AG09319 (cell line): ENCODE measurements at regions not wholly inside any gene's neighbourhood (a gene's known extent, or its start where the extent isn't known, plus 50 kb on each side); places are given as distances from the start of the nearest gene placed in this dataset.
"Not testable (repeated sequence)": the region's sequence is repeated elsewhere in the genome, so short reads cannot be mapped to it uniquely, and the experiment has no call there.

Source experiments
- DNase-seq: peaks from one replicate; pipeline ENCODE4 v3.0.0-alpha.2; 2010; ENCODE audit warnings: low read depth; ENCODE audit errors: extremely low read depth
- CTCF ChIP-seq: IDR thresholded peaks from 2 replicates; pipeline ENCODE4 v1.5.1; 2011; ENCODE audit warnings: low read depth, mild to moderate bottlenecking, inconsistent platforms, low read length, moderate library complexity

DNA sequence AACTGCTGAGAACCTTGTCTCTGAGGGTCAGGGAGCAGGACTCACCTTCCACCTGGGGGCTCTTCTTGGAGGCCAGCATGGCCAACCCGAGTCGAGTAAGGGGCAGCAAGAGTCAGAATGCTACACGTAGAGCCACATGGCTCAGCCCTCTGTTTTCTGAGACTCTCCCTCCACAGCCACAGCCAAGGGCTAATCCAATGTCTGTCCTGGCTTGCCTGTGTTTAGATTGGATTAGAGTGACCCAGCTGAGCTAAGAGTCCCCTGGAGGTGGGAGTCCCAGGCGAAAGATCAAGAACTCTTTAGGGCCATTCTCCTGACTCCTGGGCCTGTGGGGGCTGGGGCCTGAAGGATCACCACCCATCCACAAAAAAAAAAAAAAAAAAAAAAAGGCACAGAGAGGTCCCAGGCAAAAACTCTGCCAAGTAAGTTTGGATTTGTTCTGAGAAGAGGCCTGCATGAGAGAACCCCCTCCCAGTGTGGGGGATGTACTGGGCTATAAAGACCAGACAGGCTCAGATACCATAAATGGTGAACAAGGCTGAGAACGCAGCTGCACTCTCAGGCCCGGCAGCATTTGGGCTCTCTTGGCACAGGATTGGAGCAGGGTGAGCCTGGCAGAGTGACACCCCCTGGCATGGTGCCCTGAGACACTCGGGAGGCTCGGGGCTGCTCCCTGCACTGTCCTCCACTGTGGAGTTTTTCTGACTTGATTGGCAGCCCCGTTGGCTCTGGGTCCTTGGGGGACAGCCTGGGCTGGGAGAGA, 88.0 kb upstream of the OSBPL11 start:
- no peak for TF ChIP-seq CTCF
- DNase-seq: no peak

- TF ChIP-seq CTCF: peak; percentile 24
- no peak for DNase-seq
Observed at GRCh38 chr3:125684199-125684598, 88.9 kb upstream of the OSBPL11 start.

- not testable (repeated sequence) for DNase-seq
Observed at GRCh38 chr3:125685741-125686140, 90.4 kb upstream of the OSBPL11 start.

DNA sequence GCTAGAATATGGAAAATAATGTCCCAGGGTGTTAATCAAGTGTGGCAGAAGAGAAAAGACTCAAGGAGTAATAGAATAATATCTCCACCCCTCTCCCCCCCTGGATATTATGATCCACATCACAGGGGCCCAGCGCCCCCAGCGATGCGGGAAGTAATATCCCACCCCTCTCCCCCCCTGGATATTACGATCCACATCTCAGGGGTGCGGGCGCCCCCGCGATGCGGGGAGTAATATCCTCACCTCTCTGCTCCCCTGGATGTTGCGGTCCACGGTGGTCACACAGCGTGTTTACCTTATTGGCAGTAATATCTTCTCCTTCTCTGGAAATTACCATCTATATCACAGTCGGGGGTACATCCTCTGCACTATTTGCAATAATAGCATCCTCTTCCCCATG, 97.1 kb upstream of the OSBPL11 start:
- DNase-seq: no peak
- no peak for TF ChIP-seq CTCF

- TF ChIP-seq CTCF: no peak
- no peak for DNase-seq
Observed at GRCh38 chr3:125693887-125694286, 98.6 kb upstream of the OSBPL11 start.

- TF ChIP-seq CTCF: no peak
Observed at GRCh38 chr3:125694761-125695294, 99.5 kb upstream of the OSBPL11 start.

DNA sequence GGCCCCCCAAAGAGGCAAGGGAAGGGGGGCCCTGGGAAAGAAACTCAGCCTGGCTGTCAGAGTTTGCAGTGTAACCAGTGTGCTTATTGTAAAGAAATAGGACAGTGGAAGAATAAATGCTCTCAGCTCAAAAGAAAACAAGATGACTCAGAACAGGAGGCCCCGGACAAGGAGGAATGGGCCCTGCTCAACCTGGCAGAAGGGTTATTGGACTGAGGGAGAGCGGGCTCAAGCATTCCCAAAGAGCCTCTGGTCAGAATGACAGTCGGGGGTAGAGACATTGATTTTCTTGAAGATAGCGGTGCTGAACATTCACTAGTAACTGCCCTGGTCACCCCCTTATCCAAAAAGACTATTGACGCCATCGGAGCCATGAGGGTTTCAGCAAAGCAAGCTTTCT, 100.4 kb upstream of the OSBPL11 start:
- no peak for DNase-seq
- no peak for TF ChIP-seq CTCF

More at GRCh38 chr3:125694761-125695294, 99.5 kb upstream of the OSBPL11 start:
- DNase-seq: no peak

DNA sequence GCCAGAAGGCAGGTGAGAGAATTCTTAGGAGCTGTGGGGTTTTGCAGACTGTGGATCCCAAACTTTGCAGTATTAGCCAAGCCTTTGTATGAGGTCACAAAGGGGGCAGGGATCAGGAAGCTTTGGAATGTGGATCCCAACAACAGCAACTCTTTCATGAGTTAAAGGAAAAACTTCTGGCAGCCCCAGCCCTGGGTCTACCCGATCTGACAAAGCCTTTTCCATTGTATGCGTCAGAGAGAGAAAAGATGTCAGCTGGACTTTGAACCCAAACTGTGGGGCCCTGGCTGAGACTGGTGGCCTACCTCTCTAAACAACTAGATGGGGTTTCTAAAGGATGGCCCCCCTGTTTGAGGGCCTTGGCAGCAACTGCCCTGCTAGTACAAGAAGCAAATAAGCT, 101.8 kb upstream of the OSBPL11 start:
- not testable (repeated sequence) for DNase-seq

GRCh38 chr3:125697979-125698640, 102.8 kb upstream of the OSBPL11 start:
- not testable (repeated sequence) for DNase-seq
